AG04449 (cell line): ENCODE measurements at regions not wholly inside any gene's neighbourhood (a gene's known extent, or its start where the extent isn't known, plus 50 kb on each side); places are given as distances from the start of the nearest gene placed in this dataset.

Experiments used
- CTCF ChIA-PET: fragments of 350-600 bp; formaldehyde crosslinking; extraction: SDS; loops from one replicate; lab custom pipeline; 2021; ENCODE audit warnings: antibody characterized with exemption; lab: Yijun Ruan, JAX
- POLR2A ChIA-PET: fragments of 400-600, 350-600 bp; formaldehyde crosslinking; extraction: SDS; loops from one replicate; lab custom pipeline; 2020; ENCODE audit warnings: antibody characterized with exemption, inconsistent platforms; lab: Yijun Ruan, JAX
- DNase-seq: peaks from one replicate; pipeline ENCODE4 v3.0.0-alpha.2; 2010; ENCODE audit warnings: low read depth, low spot score
- H3K4me3 ChIP-seq: 2 replicates; pipeline ENCODE4 v1.5.1; 2011; ENCODE audit warnings: low read depth, mild to moderate bottlenecking, control low read depth, low read length
- TF ChIP-seq, protein P1 (sequence below): IDR thresholded peaks from one replicate; pipeline ENCODE4 v1.5.1; 2011; ENCODE audit warnings: mild to moderate bottlenecking, moderate library complexity, low read length, control low read depth, inconsistent platforms; ENCODE audit not compliant: insufficient read depth; ENCODE audit errors: missing control alignments

DNA sequence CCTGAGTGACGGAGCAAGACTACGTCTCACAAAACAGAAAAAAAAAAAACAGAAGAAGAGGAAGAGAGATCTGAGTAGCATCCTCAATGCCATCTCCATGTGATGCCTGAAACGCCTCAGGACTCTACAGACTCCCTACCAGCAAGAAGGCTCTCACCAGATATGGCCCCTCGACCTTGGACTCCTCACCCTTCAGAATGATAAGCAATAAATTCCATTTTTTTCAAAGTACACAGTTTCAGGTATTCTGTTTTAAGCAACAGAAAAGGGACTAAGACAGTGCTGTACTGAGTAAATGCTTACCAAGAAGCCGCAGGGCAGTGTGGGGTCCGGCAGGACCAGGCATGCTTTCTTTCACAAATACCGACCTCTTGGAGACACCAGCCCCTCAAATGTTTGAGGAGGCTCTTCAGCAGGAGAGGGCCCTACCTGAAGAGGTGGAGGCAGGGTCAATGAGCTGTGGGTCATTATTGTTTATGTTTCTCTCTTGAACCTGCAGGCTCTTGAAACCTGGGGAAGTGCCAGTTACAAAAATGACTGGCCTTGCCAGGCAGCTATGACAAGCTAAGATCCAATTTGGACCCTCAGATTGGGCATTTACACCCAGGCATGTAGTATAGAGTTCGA is 204.1 kb upstream of the LYZL1 start:
- ChIA-PET POLR2A (no interaction called here), CTCF (no interaction called here)
- no peak overlapping the region for H3K4me3 ChIP-seq
- DNase-seq, result no peak
- TF ChIP-seq, protein P1, sequence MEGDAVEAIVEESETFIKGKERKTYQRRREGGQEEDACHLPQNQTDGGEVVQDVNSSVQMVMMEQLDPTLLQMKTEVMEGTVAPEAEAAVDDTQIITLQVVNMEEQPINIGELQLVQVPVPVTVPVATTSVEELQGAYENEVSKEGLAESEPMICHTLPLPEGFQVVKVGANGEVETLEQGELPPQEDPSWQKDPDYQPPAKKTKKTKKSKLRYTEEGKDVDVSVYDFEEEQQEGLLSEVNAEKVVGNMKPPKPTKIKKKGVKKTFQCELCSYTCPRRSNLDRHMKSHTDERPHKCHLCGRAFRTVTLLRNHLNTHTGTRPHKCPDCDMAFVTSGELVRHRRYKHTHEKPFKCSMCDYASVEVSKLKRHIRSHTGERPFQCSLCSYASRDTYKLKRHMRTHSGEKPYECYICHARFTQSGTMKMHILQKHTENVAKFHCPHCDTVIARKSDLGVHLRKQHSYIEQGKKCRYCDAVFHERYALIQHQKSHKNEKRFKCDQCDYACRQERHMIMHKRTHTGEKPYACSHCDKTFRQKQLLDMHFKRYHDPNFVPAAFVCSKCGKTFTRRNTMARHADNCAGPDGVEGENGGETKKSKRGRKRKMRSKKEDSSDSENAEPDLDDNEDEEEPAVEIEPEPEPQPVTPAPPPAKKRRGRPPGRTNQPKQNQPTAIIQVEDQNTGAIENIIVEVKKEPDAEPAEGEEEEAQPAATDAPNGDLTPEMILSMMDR, result no peak

DNA sequence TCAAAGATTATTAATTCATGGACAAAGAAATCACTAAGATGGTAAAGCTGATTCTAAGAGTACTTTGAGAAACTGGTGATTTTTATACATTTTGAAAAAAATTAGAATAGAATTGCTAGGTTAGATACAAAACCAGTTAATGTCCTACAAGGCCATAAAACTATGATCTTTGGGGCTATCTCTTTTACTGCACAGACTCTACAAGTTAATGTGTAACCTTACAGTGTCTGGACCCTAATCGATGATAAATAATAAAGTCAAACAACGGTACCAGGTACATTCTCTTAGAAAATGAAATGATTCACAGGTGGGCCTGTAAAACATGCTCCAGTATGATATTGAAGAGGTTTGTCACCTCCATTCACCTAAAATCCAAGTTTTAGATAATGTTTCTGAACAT is 199.8 kb upstream of the LYZL1 start:
- DNase-seq, result no peak
- POLR2A ChIA-PET, result no interaction called here
- no peak overlapping the region for H3K4me3 ChIP-seq
- CTCF ChIA-PET, result no interaction called here
- TF ChIP-seq, protein P1, result no peak

DNA sequence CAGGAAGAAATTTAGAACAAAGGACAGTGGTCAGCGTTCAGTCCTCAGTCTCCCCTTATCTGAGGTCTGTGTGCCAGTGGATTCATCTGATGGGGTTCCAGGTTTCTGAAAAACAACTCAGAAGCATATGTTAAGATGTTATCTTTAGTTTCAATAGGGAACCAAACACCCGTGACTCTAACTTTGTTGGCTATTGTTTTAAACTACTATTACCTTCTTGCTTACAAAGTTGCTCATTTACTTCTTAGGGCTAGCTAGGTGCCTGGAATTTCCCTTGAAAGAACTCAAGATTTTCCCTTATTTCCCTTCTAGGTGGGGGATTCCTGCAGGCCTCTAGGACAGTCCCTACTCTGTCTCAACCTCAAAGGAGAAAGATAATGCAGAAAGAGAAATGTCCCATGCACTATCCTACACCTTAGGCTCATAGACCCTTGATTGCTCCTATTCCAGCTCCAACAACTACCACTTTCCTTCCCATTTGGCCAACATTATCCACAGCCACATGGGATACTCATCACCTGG is 192.5 kb upstream of the LYZL1 start:
- ChIA-PET CTCF (no interaction called here), POLR2A (no interaction called here)
- DNase-seq, result no peak
- TF ChIP-seq, protein P1, result no peak
- H3K4me3 ChIP-seq, result no peak overlapping the region

DNA sequence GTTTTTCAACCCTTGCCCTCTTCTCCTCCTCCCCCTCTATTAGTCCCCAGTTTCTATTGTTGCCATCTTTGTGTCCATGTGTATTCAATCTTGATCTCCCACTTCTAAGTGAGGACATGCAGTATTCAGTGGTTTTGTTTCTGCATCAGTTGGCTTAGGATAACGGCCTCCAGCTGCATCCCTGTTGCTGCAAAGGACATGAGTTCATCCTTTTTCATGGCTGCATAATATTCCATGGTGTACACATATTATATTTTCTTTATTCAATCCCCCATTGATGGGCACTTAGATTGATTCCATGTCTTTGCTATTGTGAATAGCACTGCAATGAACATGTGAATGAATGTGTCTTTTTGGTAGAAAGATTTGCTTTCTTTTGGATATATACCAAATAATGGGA is 190.4 kb upstream of the LYZL1 start:
- POLR2A ChIA-PET, result no interaction called here
- H3K4me3 ChIP-seq, result no peak overlapping the region
- no peak for DNase-seq
- CTCF ChIA-PET, result no interaction called here
- TF ChIP-seq, protein P1, result no peak

DNA sequence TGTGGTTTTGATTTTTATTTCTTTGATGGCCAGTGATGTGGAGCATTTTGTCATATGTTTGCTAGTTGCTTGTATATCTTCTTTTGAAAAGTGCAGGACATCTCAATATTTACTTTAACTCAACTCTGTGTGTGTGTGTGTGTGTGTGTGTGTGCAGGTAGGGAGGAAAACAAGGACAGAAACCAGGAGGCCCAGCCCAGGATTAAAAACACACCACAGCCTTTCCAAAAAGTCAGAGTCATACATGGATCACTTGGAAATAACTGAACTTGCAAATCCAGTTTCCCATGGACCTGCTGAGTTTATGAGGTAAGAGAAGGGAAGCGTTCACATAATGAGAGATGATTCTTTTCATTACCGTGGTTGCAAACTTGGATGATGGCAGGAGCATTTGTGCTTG is 189.9 kb upstream of the LYZL1 start:
- ChIA-PET CTCF (interaction anchor here (1.3 kb wide), 1 partner anchor 32 kb away, joined by 3 read pairs; no protein-coding TSS in a partner anchor), POLR2A (no interaction called here)
- TF ChIP-seq, protein P1, result no peak
- no peak overlapping the region for H3K4me3 ChIP-seq
- DNase-seq, result no peak

DNA sequence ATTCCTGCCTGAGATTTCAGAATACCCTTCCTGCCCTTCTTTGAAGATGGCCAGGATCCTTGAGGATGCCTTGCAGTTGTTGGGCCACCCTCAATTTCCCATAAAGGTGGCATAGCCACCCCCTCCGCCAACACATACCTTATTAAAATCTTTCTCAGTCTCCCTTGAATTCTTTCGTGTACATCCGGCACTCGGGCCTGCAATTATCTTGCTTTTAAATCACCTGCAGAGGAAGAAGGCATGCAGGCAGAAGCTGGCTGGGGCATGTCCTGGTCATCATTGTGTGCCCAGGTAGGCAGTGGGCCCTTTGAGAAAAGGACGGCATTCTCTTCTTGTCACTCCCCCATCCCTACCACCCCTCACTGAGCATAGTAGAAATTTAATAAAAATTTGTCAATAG is 189.5 kb upstream of the LYZL1 start:
- POLR2A ChIA-PET, result no interaction called here
- no peak for DNase-seq
- CTCF ChIA-PET, result interaction anchor here (1.3 kb wide), 1 partner anchor 32 kb away, joined by 3 read pairs; no protein-coding TSS in a partner anchor
- no peak overlapping the region for H3K4me3 ChIP-seq
- TF ChIP-seq, protein P1, result no peak
